ENCODE measurements at regions not wholly inside any gene's neighbourhood (a gene's known extent, or its start where the extent isn't known, plus 50 kb on each side); places are given as distances from the start of the nearest gene placed in this dataset.

DNA sequence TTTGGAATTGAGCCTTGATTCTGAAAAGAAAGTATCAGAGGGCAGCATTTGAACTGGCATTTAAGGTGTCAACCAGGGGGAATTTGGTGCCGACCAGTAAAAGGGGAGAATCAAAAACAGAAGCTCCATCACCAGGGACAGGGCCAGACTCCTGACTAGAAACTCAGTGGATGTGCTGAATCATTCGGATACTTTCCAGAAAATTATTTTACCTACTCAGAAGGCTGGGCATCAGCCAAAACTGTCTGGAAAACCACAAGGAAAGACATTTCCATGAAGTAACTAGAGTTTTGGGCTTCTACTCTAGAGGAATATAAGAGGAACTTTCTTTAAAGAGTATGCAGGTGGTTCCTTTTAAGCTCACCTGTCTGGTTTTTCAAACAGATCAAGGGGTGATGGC, 756.6 kb downstream of the RNF144A start:
- TF ChIP-seq, protein P1, sequence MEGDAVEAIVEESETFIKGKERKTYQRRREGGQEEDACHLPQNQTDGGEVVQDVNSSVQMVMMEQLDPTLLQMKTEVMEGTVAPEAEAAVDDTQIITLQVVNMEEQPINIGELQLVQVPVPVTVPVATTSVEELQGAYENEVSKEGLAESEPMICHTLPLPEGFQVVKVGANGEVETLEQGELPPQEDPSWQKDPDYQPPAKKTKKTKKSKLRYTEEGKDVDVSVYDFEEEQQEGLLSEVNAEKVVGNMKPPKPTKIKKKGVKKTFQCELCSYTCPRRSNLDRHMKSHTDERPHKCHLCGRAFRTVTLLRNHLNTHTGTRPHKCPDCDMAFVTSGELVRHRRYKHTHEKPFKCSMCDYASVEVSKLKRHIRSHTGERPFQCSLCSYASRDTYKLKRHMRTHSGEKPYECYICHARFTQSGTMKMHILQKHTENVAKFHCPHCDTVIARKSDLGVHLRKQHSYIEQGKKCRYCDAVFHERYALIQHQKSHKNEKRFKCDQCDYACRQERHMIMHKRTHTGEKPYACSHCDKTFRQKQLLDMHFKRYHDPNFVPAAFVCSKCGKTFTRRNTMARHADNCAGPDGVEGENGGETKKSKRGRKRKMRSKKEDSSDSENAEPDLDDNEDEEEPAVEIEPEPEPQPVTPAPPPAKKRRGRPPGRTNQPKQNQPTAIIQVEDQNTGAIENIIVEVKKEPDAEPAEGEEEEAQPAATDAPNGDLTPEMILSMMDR (IDR thresholded peaks at IDR 0.05; ENCODE audit: low read length), result no peak
- TF ChIP-seq EZH2 (optimal IDR thresholded peaks at IDR 0.05; ENCODE audit: low read depth, low read length), result no peak
